Lower leg skin (tissue), 3 donors: ENCODE measurements at regions not wholly inside any gene's neighbourhood (a gene's known extent, or its start where the extent isn't known, plus 50 kb on each side); places are given as distances from the start of the nearest gene placed in this dataset.

Source experiments
- CTCF ChIP-seq, 3 donors: fragments of 450-650 bp; IDR thresholded peaks; one replicate each; pipeline ENCODE4 v1.5.1; 2016; ENCODE audit warnings: antibody characterized with exemption in 3 of 3, mild to moderate bottlenecking in 3 of 3, moderate library complexity in 2 of 3
- POLR2A ChIP-seq, 2 donors: fragments of 450-650 bp; IDR thresholded peaks; one replicate each; pipeline ENCODE4 v1.6.1; 2016 to 2017; ENCODE audit warnings: antibody characterized with exemption in 2 of 2, mild to moderate bottlenecking in 1 of 2, moderate library complexity in 1 of 2

DNA sequence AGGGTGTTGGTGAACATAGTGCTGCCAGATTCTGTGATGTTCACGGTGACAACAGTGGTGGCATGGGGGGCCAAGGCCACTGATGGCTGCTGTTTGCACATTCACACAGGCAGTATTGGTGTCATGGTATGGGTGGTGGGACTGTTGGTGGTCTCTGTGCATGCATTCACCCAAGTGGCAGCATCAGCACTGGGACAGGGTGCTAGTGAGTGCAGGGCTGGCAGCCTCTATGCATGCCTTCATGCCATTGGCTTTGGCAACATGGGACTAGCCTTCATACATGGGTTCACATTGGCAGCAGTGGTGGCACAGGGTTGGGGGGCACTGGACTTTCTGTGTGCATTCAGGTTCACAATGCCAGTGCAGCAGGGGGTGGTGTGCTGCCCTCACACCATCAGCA, 489.7 kb upstream of the FGF16 start:
- no peak for TF ChIP-seq CTCF (IDR thresholded peaks at IDR 0.05)
- TF ChIP-seq POLR2A (IDR thresholded peaks at IDR 0.05) = no peak
